ENCODE measurements at regions not wholly inside any gene's neighbourhood (a gene's known extent, or its start where the extent isn't known, plus 50 kb on each side); places are given as distances from the start of the nearest gene placed in this dataset.

DNA sequence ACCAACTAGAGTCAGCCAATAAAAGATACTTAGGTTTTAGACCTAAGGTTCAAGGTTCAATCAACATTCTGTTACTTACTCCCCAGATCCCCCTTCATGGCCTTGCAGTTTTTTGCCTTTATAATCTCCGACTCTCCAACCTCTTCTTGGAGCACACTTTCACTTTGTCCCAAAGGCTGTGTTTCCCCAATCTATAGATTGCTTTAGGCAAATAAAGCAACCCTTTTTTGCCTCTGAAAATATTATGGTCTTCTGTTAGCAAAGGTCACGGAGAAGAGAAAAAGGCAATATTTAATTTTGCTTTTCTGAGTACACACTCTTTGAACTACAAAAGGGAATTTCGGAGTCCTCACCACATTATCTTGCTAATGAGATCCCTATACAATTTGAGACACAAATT, 268.1 kb downstream of the PLOD2 start:
- TF ChIP-seq, protein P1, sequence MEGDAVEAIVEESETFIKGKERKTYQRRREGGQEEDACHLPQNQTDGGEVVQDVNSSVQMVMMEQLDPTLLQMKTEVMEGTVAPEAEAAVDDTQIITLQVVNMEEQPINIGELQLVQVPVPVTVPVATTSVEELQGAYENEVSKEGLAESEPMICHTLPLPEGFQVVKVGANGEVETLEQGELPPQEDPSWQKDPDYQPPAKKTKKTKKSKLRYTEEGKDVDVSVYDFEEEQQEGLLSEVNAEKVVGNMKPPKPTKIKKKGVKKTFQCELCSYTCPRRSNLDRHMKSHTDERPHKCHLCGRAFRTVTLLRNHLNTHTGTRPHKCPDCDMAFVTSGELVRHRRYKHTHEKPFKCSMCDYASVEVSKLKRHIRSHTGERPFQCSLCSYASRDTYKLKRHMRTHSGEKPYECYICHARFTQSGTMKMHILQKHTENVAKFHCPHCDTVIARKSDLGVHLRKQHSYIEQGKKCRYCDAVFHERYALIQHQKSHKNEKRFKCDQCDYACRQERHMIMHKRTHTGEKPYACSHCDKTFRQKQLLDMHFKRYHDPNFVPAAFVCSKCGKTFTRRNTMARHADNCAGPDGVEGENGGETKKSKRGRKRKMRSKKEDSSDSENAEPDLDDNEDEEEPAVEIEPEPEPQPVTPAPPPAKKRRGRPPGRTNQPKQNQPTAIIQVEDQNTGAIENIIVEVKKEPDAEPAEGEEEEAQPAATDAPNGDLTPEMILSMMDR (IDR thresholded peaks at IDR 0.05; ENCODE audit: low read length), result no peak
- no peak for TF ChIP-seq EZH2 (IDR thresholded peaks at IDR 0.05; ENCODE audit: borderline replicate concordance, low read length)
